ENCODE measurements at regions not wholly inside any gene's neighbourhood (a gene's known extent, or its start where the extent isn't known, plus 50 kb on each side); places are given as distances from the start of the nearest gene placed in this dataset.
"Not testable (repeated sequence)": the region's sequence is repeated elsewhere in the genome, so short reads cannot be mapped to it uniquely, and the experiment has no call there.

- no peak for DNase-seq (ENCODE audit: low spot score)
Measured at GRCh38 chr21:22292144-22292543, 1293.9 kb downstream of the NCAM2 start.

GRCh38 chr21:22297575-22297974, 1299.4 kb downstream of the NCAM2 start:
- no peak for DNase-seq (ENCODE audit: low spot score)

- DNase-seq (ENCODE audit: low spot score): no peak
Measured at GRCh38 chr21:22311741-22312462, 1313.7 kb downstream of the NCAM2 start.

- DNase-seq (ENCODE audit: low spot score): no peak
Measured at GRCh38 chr21:22314963-22315362, 1316.8 kb downstream of the NCAM2 start.

- peak; percentile 5 for DNase-seq (ENCODE audit: low spot score)
Measured at GRCh38 chr21:22319435-22319834, 1321.2 kb downstream of the NCAM2 start.

- no peak for DNase-seq (ENCODE audit: low spot score)
Measured at GRCh38 chr21:22342889-22343288, 1344.7 kb downstream of the NCAM2 start.

GRCh38 chr21:22343303-22343702, 1345.1 kb downstream of the NCAM2 start:
- no peak for DNase-seq (ENCODE audit: low spot score)

- no peak for DNase-seq (ENCODE audit: low spot score)
Measured at GRCh38 chr21:22343721-22344120, 1345.5 kb downstream of the NCAM2 start.

- DNase-seq (ENCODE audit: low spot score): no peak
Measured at GRCh38 chr21:22345624-22346023, 1347.4 kb downstream of the NCAM2 start.

GRCh38 chr21:22346576-22346975, 1348.4 kb downstream of the NCAM2 start:
- DNase-seq (ENCODE audit: low spot score): no peak

GRCh38 chr21:22351076-22351475, 1352.9 kb downstream of the NCAM2 start:
- DNase-seq (ENCODE audit: low spot score): no peak

GRCh38 chr21:22352088-22352487, 1353.9 kb downstream of the NCAM2 start:
- no peak for DNase-seq (ENCODE audit: low spot score)

GRCh38 chr21:22355949-22356348, 1357.7 kb downstream of the NCAM2 start:
- DNase-seq (ENCODE audit: low spot score): no peak

- DNase-seq (ENCODE audit: low spot score): no peak
Measured at GRCh38 chr21:22356663-22357062, 1358.5 kb downstream of the NCAM2 start.

GRCh38 chr21:22359599-22359998, 1361.4 kb downstream of the NCAM2 start:
- DNase-seq (ENCODE audit: low spot score): not testable (repeated sequence)

GRCh38 chr21:22363504-22363903, 1365.3 kb downstream of the NCAM2 start:
- DNase-seq (ENCODE audit: low spot score): no peak

- no peak for DNase-seq (ENCODE audit: low spot score)
Measured at GRCh38 chr21:22364163-22364562, 1366.0 kb downstream of the NCAM2 start.

- DNase-seq (ENCODE audit: low spot score): no peak
Measured at GRCh38 chr21:22374218-22374969, 1376.2 kb downstream of the NCAM2 start.

GRCh38 chr21:22377795-22378194, 1379.6 kb downstream of the NCAM2 start:
- DNase-seq (ENCODE audit: low spot score): not testable (repeated sequence)

GRCh38 chr21:22393324-22393723, 1395.1 kb downstream of the NCAM2 start:
- DNase-seq (ENCODE audit: low spot score): no peak

- no peak for DNase-seq (ENCODE audit: low spot score)
Measured at GRCh38 chr21:22395965-22396364, 1397.8 kb downstream of the NCAM2 start.

GRCh38 chr21:22399681-22400514, 1401.7 kb downstream of the NCAM2 start:
- no peak for DNase-seq (ENCODE audit: low spot score)

- DNase-seq (ENCODE audit: low spot score): no peak
Measured at GRCh38 chr21:22409571-22409970, 1411.4 kb downstream of the NCAM2 start.
